ENCODE measurements at regions not wholly inside any gene's neighbourhood (a gene's known extent, or its start where the extent isn't known, plus 50 kb on each side); places are given as distances from the start of the nearest gene placed in this dataset.

DNA sequence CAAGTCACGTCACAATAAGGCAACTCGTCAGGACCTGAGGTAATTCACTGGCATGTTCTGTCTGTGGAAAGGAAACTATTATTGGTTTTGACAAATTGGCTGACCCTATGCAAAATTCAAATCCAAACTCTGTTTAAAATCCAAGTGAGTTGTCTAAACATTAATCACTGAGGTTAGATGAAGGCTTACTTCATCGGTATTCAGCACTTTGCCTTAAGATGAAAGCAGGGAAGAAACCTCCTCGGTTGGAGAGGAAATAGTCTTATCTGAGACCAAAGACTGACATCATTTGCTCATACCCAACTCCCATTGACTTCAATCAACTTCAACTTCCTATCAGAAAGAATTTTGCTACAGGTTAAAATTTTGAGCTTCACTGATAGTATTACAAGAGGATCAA lies 355.1 kb upstream of the MBL2 start:
- Mint-ChIP-seq H3K4me1 (peaks cover 14% of the 10 kb centered on the region), H3K9me3 (peaks cover 0 to 8% (median 0%) of the 10 kb centered on the region in 7 donors), H3K4me3 (no peak overlapping the region), H3K27ac (no peak overlapping the region), H3K36me3 (no peaks in the 10 kb centered on the region), H3K27me3 (ENCODE audit: low read depth in 3 of 3) (peaks cover 0 to 2% (median 0%) of the 10 kb centered on the region in 3 donors)
- H3K27me3 ChIP-seq (ENCODE audit: control insufficient read depth in 2 of 2, insufficient read depth in 2 of 2, low read length in 2 of 2), result no peaks in the 10 kb centered on the region
- H3K4me1 ChIP-seq (ENCODE audit: control insufficient read depth in 1 of 2, insufficient read depth in 2 of 2, low read length in 2 of 2), result peaks cover 4 to 5% of the 10 kb centered on the region in 2 donors
- H3K9me3 ChIP-seq (replicated peaks in 1 of 2; ENCODE audit: control insufficient read depth in 1 of 2, insufficient read depth in 1 of 2, low read length in 2 of 2), result no peaks in the 10 kb centered on the region
- no peak for DNase-seq
- no peak overlapping the region for H3K4me3 ChIP-seq (replicated peaks in 1 of 3; ENCODE audit: low read depth in 2 of 3, low read length in 3 of 3)
- H3K4me2 ChIP-seq (replicated peaks; ENCODE audit: extremely low read depth, low read length, poor library complexity, severe bottlenecking), result no peak overlapping the region
- no peak overlapping the region for H2AFZ ChIP-seq (ENCODE audit: insufficient read depth, low read depth, low read length, poor library complexity, severe bottlenecking)
- TF ChIP-seq, protein P1, sequence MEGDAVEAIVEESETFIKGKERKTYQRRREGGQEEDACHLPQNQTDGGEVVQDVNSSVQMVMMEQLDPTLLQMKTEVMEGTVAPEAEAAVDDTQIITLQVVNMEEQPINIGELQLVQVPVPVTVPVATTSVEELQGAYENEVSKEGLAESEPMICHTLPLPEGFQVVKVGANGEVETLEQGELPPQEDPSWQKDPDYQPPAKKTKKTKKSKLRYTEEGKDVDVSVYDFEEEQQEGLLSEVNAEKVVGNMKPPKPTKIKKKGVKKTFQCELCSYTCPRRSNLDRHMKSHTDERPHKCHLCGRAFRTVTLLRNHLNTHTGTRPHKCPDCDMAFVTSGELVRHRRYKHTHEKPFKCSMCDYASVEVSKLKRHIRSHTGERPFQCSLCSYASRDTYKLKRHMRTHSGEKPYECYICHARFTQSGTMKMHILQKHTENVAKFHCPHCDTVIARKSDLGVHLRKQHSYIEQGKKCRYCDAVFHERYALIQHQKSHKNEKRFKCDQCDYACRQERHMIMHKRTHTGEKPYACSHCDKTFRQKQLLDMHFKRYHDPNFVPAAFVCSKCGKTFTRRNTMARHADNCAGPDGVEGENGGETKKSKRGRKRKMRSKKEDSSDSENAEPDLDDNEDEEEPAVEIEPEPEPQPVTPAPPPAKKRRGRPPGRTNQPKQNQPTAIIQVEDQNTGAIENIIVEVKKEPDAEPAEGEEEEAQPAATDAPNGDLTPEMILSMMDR (IDR thresholded peaks at IDR 0.05), result no peak
- H4K20me1 ChIP-seq (ENCODE audit: insufficient read depth, low read length), result no peaks in the 10 kb centered on the region
- H3K9ac ChIP-seq (ENCODE audit: insufficient read depth, low read length, poor library complexity, severe bottlenecking), result no peak overlapping the region
- no peak overlapping the region for H3K27ac ChIP-seq (ENCODE audit: low read depth in 1 of 2, low read length in 2 of 2)
- intact Hi-C loops (cut with micrococcal nuclease), result no loop called here
- no peaks in the 10 kb centered on the region for H3K79me2 ChIP-seq (ENCODE audit: insufficient read depth, low read length)
- no CpG with 5 or more reads among the region's 4 CpGs for WGBS (ENCODE audit: insufficient coverage)
- no peaks in the 10 kb centered on the region for H3K36me3 ChIP-seq (replicated peaks in 1 of 2; ENCODE audit: control insufficient read depth in 1 of 2, insufficient read depth in 2 of 2, low read length in 2 of 2)

DNA sequence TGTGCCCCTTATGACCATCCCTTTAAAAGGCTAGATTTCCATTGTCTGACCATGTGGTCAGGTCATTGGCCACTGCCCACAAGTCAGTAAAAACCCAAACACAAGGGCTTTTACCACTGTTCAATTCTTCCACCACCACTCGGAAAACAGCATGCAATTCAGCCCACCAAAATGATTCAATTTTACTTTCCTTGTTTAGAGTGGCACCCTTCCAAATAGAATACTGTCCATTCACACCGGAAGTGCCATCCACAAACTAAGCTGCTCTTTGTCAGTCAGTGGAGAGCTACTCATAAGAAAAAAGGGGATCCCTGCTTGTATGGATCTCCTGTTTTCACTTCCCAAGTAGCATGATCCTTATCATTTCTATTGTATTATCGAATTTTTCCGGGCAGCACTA lies 350.7 kb upstream of the MBL2 start:
- H3K79me2 ChIP-seq (ENCODE audit: insufficient read depth, low read length), result no peaks in the 10 kb centered on the region
- no peaks in the 10 kb centered on the region for H3K9me3 ChIP-seq (replicated peaks in 1 of 2; ENCODE audit: control insufficient read depth in 1 of 2, insufficient read depth in 1 of 2, low read length in 2 of 2)
- H2AFZ ChIP-seq (ENCODE audit: insufficient read depth, low read depth, low read length, poor library complexity, severe bottlenecking), result no peak overlapping the region
- Mint-ChIP-seq H3K4me1 (peaks cover 24% of the 10 kb centered on the region), H3K27ac (peak overlapping the region in 1 of 7 donors; percentile 30), H3K4me3 (no peak overlapping the region), H3K27me3 (ENCODE audit: low read depth in 3 of 3) (peaks cover 0 to 2% (median 0%) of the 10 kb centered on the region in 3 donors), H3K36me3 (no peaks in the 10 kb centered on the region), H3K9me3 (peaks cover 0 to 8% (median 0%) of the 10 kb centered on the region in 7 donors)
- H4K20me1 ChIP-seq (ENCODE audit: insufficient read depth, low read length), result no peaks in the 10 kb centered on the region
- DNase-seq, result no peak
- peaks cover 16 to 18% of the 10 kb centered on the region in 2 donors for H3K4me1 ChIP-seq (ENCODE audit: control insufficient read depth in 1 of 2, insufficient read depth in 2 of 2, low read length in 2 of 2)
- no peak overlapping the region for H3K4me2 ChIP-seq (replicated peaks; ENCODE audit: extremely low read depth, low read length, poor library complexity, severe bottlenecking)
- H3K27ac ChIP-seq (ENCODE audit: low read depth in 1 of 2, low read length in 2 of 2), result no peak overlapping the region
- no peak overlapping the region for H3K9ac ChIP-seq (ENCODE audit: insufficient read depth, low read length, poor library complexity, severe bottlenecking)
- intact Hi-C loops (cut with micrococcal nuclease), result no loop called here
- no peaks in the 10 kb centered on the region for H3K36me3 ChIP-seq (replicated peaks in 1 of 2; ENCODE audit: control insufficient read depth in 1 of 2, insufficient read depth in 2 of 2, low read length in 2 of 2)
- TF ChIP-seq, protein P1 (IDR thresholded peaks at IDR 0.05), result no peak
- H3K4me3 ChIP-seq (replicated peaks in 1 of 3; ENCODE audit: low read depth in 2 of 3, low read length in 3 of 3), result no peak overlapping the region
- 100% methylated on average over 1 of the region's 4 CpGs for WGBS (ENCODE audit: insufficient coverage)
- no peaks in the 10 kb centered on the region for H3K27me3 ChIP-seq (ENCODE audit: control insufficient read depth in 2 of 2, insufficient read depth in 2 of 2, low read length in 2 of 2)
